H1 (cell line): ENCODE measurements at regions not wholly inside any gene's neighbourhood (a gene's known extent, or its start where the extent isn't known, plus 50 kb on each side); places are given as distances from the start of the nearest gene placed in this dataset.

Experiments
- CTCF ChIP-seq, 3 experiments: IDR thresholded peaks; 1 replicate in 2 of 3; 2 replicates in 1 of 3; pipeline versions ENCODE4 v1.5.1 to v1.6.1; 2011; ENCODE audit warnings: low read length in 3 of 3, mild to moderate bottlenecking in 3 of 3, inconsistent platforms in 2 of 3, low read depth in 1 of 3, moderate library complexity in 1 of 3; ENCODE audit not compliant: insufficient read depth in 1 of 3; ENCODE audit errors: control extremely low read depth in 1 of 3
- GABPA ChIP-seq: IDR thresholded peaks from 2 replicates; pipeline ENCODE4 v1.6.1; 2011; ENCODE audit warnings: mild to moderate bottlenecking, low read length, moderate library complexity, borderline replicate concordance; ENCODE audit not compliant: insufficient read depth
- JUND ChIP-seq: IDR thresholded peaks from 2 replicates; pipeline ENCODE4 v1.6.1; 2011; ENCODE audit warnings: mild to moderate bottlenecking, improper control_type of control experiment, low read length
- POLR2AphosphoS5 ChIP-seq: IDR thresholded peaks from 2 replicates; pipeline ENCODE4 v1.6.1; 2011; ENCODE audit warnings: low read depth, low read length
- SUZ12 ChIP-seq: fragments of 200-600 bp; sonication (generic); IDR thresholded peaks from 2 replicates; pipeline ENCODE4 v1.6.1; 2012; ENCODE audit warnings: mild to moderate bottlenecking, inconsistent platforms, low read length, moderate library complexity, mixed read lengths
- TCF12 ChIP-seq: IDR thresholded peaks from 2 replicates; pipeline ENCODE4 v1.6.1; 2011; ENCODE audit warnings: low read depth, mild to moderate bottlenecking, low read length

- TF ChIP-seq GABPA: no peak
- no peak for TF ChIP-seq CTCF (IDR thresholded peaks at IDR 0.05; ENCODE audit: control extremely low read depth in 1 of 3, insufficient read depth in 1 of 3, low read depth in 1 of 3, low read length in 3 of 3)
- TF ChIP-seq TCF12: no peak
- TF ChIP-seq SUZ12: no peak
- TF ChIP-seq JUND: no peak
- no peak for TF ChIP-seq POLR2AphosphoS5
Observed at GRCh38 chr1:43063394-43064219, 104.9 kb upstream of the SLC2A1 start.
